DND-41 (cell line): ENCODE measurements at regions not wholly inside any gene's neighbourhood (a gene's known extent, or its start where the extent isn't known, plus 50 kb on each side); places are given as distances from the start of the nearest gene placed in this dataset.

Source experiments
- EZH2 ChIP-seq: IDR thresholded peaks from 3 replicates; pipeline ENCODE4 v1.6.1; 2012; ENCODE audit warnings: borderline replicate concordance, low read depth, mild to moderate bottlenecking, moderate library complexity, low read length, inconsistent platforms; ENCODE audit not compliant: severe bottlenecking
- TF ChIP-seq, protein P1 (sequence below): IDR thresholded peaks from 2 replicates; pipeline ENCODE4 v1.5.1; 2012; ENCODE audit warnings: borderline replicate concordance, low read length, moderate library complexity, mild to moderate bottlenecking; ENCODE audit not compliant: poor library complexity, severe bottlenecking; ENCODE audit errors: extremely low read depth

DNA sequence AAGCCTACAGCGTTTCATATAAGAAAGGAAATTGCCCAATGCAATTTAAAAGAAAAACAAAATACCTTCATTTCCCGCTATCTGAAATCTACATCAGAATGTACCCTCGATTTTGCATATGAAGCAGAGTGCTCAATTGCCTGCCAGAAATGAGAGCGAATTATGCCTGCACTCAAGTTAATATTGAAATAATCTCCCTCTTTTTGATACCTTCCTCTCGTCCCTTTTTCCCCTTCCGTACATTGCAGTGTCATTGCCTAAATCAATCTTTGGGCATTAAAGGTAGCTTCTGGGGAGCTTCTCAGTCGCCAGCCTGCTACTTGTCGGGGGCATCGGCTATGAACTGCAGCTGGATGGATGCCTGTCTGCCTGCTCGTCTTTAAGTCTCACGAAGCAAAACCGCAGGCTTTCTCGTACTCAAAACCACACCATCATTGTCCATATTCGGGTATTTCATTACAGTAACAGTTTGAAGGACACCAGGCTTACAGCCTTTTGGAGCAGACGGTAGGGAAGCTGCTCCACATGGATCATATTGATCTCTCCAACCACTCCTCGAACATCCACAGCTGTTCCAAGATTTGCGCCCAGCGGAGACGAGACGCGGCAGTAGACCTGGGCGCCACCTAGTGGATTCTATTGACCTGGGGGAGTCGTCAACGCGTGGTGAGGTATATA, 64.0 kb upstream of the HNRNPA3 start:
- TF ChIP-seq, protein P1, sequence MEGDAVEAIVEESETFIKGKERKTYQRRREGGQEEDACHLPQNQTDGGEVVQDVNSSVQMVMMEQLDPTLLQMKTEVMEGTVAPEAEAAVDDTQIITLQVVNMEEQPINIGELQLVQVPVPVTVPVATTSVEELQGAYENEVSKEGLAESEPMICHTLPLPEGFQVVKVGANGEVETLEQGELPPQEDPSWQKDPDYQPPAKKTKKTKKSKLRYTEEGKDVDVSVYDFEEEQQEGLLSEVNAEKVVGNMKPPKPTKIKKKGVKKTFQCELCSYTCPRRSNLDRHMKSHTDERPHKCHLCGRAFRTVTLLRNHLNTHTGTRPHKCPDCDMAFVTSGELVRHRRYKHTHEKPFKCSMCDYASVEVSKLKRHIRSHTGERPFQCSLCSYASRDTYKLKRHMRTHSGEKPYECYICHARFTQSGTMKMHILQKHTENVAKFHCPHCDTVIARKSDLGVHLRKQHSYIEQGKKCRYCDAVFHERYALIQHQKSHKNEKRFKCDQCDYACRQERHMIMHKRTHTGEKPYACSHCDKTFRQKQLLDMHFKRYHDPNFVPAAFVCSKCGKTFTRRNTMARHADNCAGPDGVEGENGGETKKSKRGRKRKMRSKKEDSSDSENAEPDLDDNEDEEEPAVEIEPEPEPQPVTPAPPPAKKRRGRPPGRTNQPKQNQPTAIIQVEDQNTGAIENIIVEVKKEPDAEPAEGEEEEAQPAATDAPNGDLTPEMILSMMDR: peak; percentile 94
- no peak for TF ChIP-seq EZH2
